Skeletal muscle tissue (tissue), 3 donors: ENCODE measurements at regions not wholly inside any gene's neighbourhood (a gene's known extent, or its start where the extent isn't known, plus 50 kb on each side); places are given as distances from the start of the nearest gene placed in this dataset.

Experiments used
- H3K27ac ChIP-seq: one replicate; pipeline ENCODE4 v1.7.0; 2013; ENCODE audit warnings: mild to moderate bottlenecking, low read depth, low read length, inconsistent platforms
- H3K27me3 ChIP-seq, 3 donors: one replicate each; pipeline ENCODE4 v1.7.0; 2013; ENCODE audit warnings: low read length in 3 of 3; ENCODE audit not compliant: control insufficient read depth in 3 of 3, insufficient read depth in 3 of 3
- H3K36me3 ChIP-seq, 3 donors: one replicate each; pipeline ENCODE4 v1.7.0; 2013; ENCODE audit warnings: low read length in 3 of 3; ENCODE audit not compliant: control insufficient read depth in 3 of 3, insufficient read depth in 3 of 3
- H3K4me1 ChIP-seq, 3 donors: one replicate each; pipeline ENCODE4 v1.7.0; 2013; ENCODE audit warnings: low read length in 3 of 3, mild to moderate bottlenecking in 3 of 3; ENCODE audit not compliant: control insufficient read depth in 3 of 3, insufficient read depth in 3 of 3
- H3K4me3 ChIP-seq, 3 donors: one replicate each; pipeline ENCODE4 v1.7.0; 2013; ENCODE audit warnings: low read length in 3 of 3
- H3K9ac ChIP-seq, 3 donors: one replicate each; pipeline ENCODE4 v1.7.0; 2013; ENCODE audit warnings: low read length in 3 of 3, mild to moderate bottlenecking in 3 of 3, moderate library complexity in 2 of 3, low read depth in 1 of 3
- H3K9me3 ChIP-seq, 3 donors: one replicate each; pipeline ENCODE4 v1.7.0; 2013; ENCODE audit warnings: low read length in 3 of 3; ENCODE audit not compliant: control insufficient read depth in 3 of 3
- donor health status: Osteomylitis.

DNA sequence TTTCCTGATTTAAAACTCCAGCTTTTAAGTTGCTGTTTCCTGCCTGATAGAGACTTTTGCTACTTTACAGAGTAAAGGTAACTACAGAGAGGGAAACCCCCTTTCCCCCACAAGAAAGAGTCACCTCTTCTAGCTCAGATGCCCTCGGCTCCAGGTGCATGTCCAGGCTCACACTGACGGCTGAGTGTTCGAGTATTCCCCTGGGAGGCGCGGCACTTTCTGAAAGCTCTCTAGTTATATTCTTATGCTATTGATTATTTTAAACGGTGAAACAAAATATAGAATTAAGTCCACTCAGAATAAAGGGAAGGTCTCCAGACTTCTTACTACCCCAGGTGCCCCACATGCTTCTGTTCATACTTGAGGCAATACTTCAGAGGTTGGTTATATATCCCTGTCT lies 160.3 kb upstream of the FMN2 start:
- H3K27ac ChIP-seq, result no peak overlapping the region
- H3K27me3 ChIP-seq, result no peaks in the 10 kb centered on the region
- H3K4me3 ChIP-seq, result no peak overlapping the region
- H3K9ac ChIP-seq, result no peak overlapping the region
- H3K9me3 ChIP-seq, result no peaks in the 10 kb centered on the region
- H3K4me1 ChIP-seq, result no peaks in the 10 kb centered on the region
- H3K36me3 ChIP-seq, result no peaks in the 10 kb centered on the region

DNA sequence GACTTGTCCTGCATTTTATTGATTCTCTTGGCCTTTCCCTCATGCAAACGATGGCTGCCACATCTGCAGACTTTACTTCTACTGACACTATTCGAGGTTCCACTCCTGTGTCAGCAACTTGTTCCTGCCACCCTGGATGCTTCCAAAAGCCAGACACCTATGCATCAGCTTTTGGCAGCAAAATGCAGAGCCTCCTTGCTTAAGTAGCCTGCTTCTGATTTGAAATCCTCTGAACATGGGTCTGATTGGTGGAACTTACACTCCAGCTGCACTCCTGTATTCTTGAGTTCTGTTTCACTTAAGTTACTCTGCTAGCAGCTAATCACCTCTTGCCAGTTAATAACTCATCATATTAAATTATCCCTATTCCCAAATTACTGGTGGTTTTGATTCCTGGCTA lies 152.1 kb upstream of the FMN2 start:
- Histone ChIP-seq H3K36me3 (no peaks in the 10 kb centered on the region), H3K4me3 (no peak overlapping the region), H3K27me3 (no peaks in the 10 kb centered on the region), H3K9ac (no peak overlapping the region), H3K4me1 (no peaks in the 10 kb centered on the region), H3K9me3 (no peaks in the 10 kb centered on the region), H3K27ac (no peak overlapping the region)

DNA sequence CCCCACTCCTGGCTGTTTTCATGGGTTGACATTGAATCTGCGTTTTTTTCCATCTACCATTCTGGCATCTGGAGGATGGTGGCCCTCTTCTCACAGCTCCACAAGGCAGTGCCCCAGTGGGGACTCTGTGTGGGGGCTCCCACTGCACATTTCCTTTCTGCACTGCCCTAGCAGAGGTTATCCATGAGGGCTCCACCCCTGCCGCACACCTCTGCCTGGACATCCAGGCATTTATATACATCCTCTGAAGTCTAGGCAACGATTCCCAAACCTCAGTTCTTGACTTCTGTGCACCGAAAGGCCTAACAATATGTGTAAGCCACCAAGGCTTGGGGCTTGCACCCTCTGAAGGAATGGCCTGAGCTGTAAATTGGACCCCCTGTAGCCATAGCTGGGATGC lies 147.9 kb upstream of the FMN2 start:
- no peak overlapping the region for H3K9ac ChIP-seq
- no peak overlapping the region for H3K4me3 ChIP-seq
- no peaks in the 10 kb centered on the region for H3K4me1 ChIP-seq
- H3K36me3 ChIP-seq, result no peaks in the 10 kb centered on the region
- H3K27me3 ChIP-seq, result no peaks in the 10 kb centered on the region
- H3K9me3 ChIP-seq, result no peaks in the 10 kb centered on the region
- no peak overlapping the region for H3K27ac ChIP-seq

DNA sequence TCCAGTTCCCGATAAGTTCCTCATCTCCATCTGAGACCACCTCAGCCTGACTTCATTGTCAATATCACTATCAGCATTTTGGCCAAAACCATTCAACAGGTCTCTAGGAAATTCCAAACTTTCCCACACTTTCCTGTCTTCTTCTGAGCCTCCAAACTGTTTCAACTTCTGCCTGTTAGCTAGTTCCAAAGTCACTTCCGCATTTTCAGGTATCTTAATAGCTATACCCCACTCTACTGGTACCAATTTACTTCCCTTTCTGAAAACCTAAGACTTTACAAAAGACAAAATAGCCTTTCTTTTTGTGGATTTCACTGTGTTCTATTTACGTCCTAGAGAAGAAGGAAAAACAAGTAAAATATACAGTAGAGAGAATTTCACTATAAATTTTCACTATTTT lies 147.0 kb upstream of the FMN2 start:
- H3K9ac ChIP-seq, result no peak overlapping the region
- H3K36me3 ChIP-seq, result no peaks in the 10 kb centered on the region
- no peak overlapping the region for H3K27ac ChIP-seq
- H3K27me3 ChIP-seq, result no peaks in the 10 kb centered on the region
- H3K4me3 ChIP-seq, result no peak overlapping the region
- no peaks in the 10 kb centered on the region for H3K4me1 ChIP-seq
- H3K9me3 ChIP-seq, result no peaks in the 10 kb centered on the region

DNA sequence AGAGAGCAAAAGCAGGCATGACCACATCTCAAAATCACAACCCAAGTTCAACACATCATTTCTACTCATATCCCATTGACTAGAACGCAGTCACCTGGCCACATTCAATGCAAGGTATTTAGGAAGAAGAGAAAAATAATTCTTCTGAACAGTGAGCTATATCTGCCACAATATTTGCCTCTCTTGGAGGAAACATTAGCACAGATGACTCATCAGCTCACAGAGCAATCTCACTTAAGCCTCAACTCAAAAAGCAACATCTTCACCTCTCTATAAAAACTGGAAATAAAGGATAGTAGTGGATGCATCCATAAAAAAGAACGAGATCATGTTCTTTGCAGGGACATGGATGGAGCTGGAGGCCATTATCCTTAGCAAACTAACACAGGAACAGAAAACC lies 143.9 kb upstream of the FMN2 start:
- Histone ChIP-seq H3K27ac (no peak overlapping the region), H3K9ac (no peak overlapping the region), H3K27me3 (no peaks in the 10 kb centered on the region), H3K4me1 (no peaks in the 10 kb centered on the region), H3K4me3 (no peak overlapping the region), H3K36me3 (no peaks in the 10 kb centered on the region), H3K9me3 (no peaks in the 10 kb centered on the region)

GRCh38 chr1:239951511-239952140 lies 140.1 kb upstream of the FMN2 start:
- Histone ChIP-seq H3K4me1 (no peaks in the 10 kb centered on the region), H3K9ac (no peak overlapping the region), H3K27me3 (peaks cover 0 to 15% (median 2%) of the 10 kb centered on the region in 3 donors), H3K36me3 (no peaks in the 10 kb centered on the region), H3K4me3 (no peak overlapping the region), H3K9me3 (no peaks in the 10 kb centered on the region), H3K27ac (no peak overlapping the region)

- Histone ChIP-seq H3K27me3 (peaks cover 0 to 16% (median 3%) of the 10 kb centered on the region in 3 donors), H3K9me3 (no peaks in the 10 kb centered on the region), H3K9ac (no peak overlapping the region), H3K4me3 (no peak overlapping the region), H3K36me3 (no peaks in the 10 kb centered on the region), H3K4me1 (no peaks in the 10 kb centered on the region), H3K27ac (no peak overlapping the region)
Measured at GRCh38 chr1:239952348-239953308, 139.1 kb upstream of the FMN2 start.

GRCh38 chr1:239954836-239955235 lies 136.8 kb upstream of the FMN2 start:
- Histone ChIP-seq H3K27me3 (peaks cover 0 to 21% (median 6%) of the 10 kb centered on the region in 3 donors), H3K27ac (no peak overlapping the region), H3K36me3 (no peaks in the 10 kb centered on the region), H3K4me1 (no peaks in the 10 kb centered on the region), H3K9me3 (no peaks in the 10 kb centered on the region), H3K9ac (no peak overlapping the region), H3K4me3 (no peak overlapping the region)

- no peak overlapping the region for H3K9ac ChIP-seq
- H3K27me3 ChIP-seq, result peaks cover 0 to 21% (median 6%) of the 10 kb centered on the region in 3 donors
- H3K27ac ChIP-seq, result no peak overlapping the region
Measured at GRCh38 chr1:239955431-239955830, 136.3 kb upstream of the FMN2 start.

GRCh38 chr1:239956263-239956662 lies 135.4 kb upstream of the FMN2 start:
- Histone ChIP-seq H3K27ac (no peak overlapping the region), H3K4me1 (no peaks in the 10 kb centered on the region), H3K4me3 (no peak overlapping the region), H3K27me3 (peaks cover 0 to 23% (median 6%) of the 10 kb centered on the region in 3 donors), H3K9ac (no peak overlapping the region), H3K36me3 (no peaks in the 10 kb centered on the region), H3K9me3 (no peaks in the 10 kb centered on the region)

More at GRCh38 chr1:239955431-239955830, 136.3 kb upstream of the FMN2 start:
- no peaks in the 10 kb centered on the region for H3K9me3 ChIP-seq
- no peak overlapping the region for H3K4me3 ChIP-seq
- no peaks in the 10 kb centered on the region for H3K4me1 ChIP-seq
- no peaks in the 10 kb centered on the region for H3K36me3 ChIP-seq
